LNCAP (cell line): ENCODE measurements at regions not wholly inside any gene's neighbourhood (a gene's known extent, or its start where the extent isn't known, plus 50 kb on each side); places are given as distances from the start of the nearest gene placed in this dataset.

ENCODE experiments used
- CTCF ChIP-seq: fragments of 450-650 bp; IDR thresholded peaks from 2 replicates; pipeline ENCODE4 v1.5.1; 2017; ENCODE audit warnings: mild to moderate bottlenecking

GRCh38 chr1:221635305-221635704 is 106.6 kb downstream of the DUSP10 start:
- no peak for TF ChIP-seq CTCF

GRCh38 chr1:221636096-221636495 is 105.8 kb downstream of the DUSP10 start:
- no peak for TF ChIP-seq CTCF

- TF ChIP-seq CTCF, result no peak
Measured at GRCh38 chr1:221636967-221637366, 104.9 kb downstream of the DUSP10 start.

GRCh38 chr1:221637641-221638041 is 104.2 kb downstream of the DUSP10 start:
- TF ChIP-seq CTCF, result no peak

GRCh38 chr1:221638595-221638994 is 103.3 kb downstream of the DUSP10 start:
- no peak for TF ChIP-seq CTCF

- TF ChIP-seq CTCF, result no peak
Measured at GRCh38 chr1:221641811-221642210, 100.1 kb downstream of the DUSP10 start.

GRCh38 chr1:221643404-221644144 is 98.3 kb downstream of the DUSP10 start:
- no peak for TF ChIP-seq CTCF

- TF ChIP-seq CTCF, result no peak
Measured at GRCh38 chr1:221644145-221644448, 97.8 kb downstream of the DUSP10 start.
